M059J (cell line): ENCODE measurements at regions not wholly inside any gene's neighbourhood (a gene's known extent, or its start where the extent isn't known, plus 50 kb on each side); places are given as distances from the start of the nearest gene placed in this dataset.

Experiments
- DNase-seq: peaks from one replicate; pipeline ENCODE4 v3.0.0-alpha.2; 2012; ENCODE audit warnings: low read depth

- DNase-seq, result no peak
Observed at GRCh38 chr4:36394352-36394903, 113.0 kb downstream of the DTHD1 start.

- no peak for DNase-seq
Observed at GRCh38 chr4:36399762-36400353, 118.4 kb downstream of the DTHD1 start.

GRCh38 chr4:36402008-36402758, 120.8 kb downstream of the DTHD1 start:
- no peak for DNase-seq

- DNase-seq, result no peak
Observed at GRCh38 chr4:36411338-36411737, 129.9 kb downstream of the DTHD1 start.

GRCh38 chr4:36414248-36414647, 132.8 kb downstream of the DTHD1 start:
- no peak for DNase-seq

- DNase-seq, result no peak
Observed at GRCh38 chr4:36417146-36417545, 135.7 kb downstream of the DTHD1 start.

- DNase-seq, result no peak
Observed at GRCh38 chr4:36420111-36420679, 138.8 kb downstream of the DTHD1 start.

- DNase-seq, result no peak
Observed at GRCh38 chr4:36422607-36423006, 141.2 kb downstream of the DTHD1 start.

- DNase-seq, result no peak
Observed at GRCh38 chr4:36426741-36427140, 145.3 kb downstream of the DTHD1 start.

GRCh38 chr4:36427696-36428095, 146.3 kb downstream of the DTHD1 start:
- no peak for DNase-seq

- DNase-seq, result no peak
Observed at GRCh38 chr4:36432586-36432985, 151.2 kb downstream of the DTHD1 start.

- no peak for DNase-seq
Observed at GRCh38 chr4:36439556-36439955, 158.1 kb downstream of the DTHD1 start.

GRCh38 chr4:36445480-36445879, 164.1 kb downstream of the DTHD1 start:
- DNase-seq, result no peak

GRCh38 chr4:36446275-36446674, 164.9 kb downstream of the DTHD1 start:
- DNase-seq, result no peak

GRCh38 chr4:36461344-36461743, 179.9 kb downstream of the DTHD1 start:
- DNase-seq, result no peak

- no peak for DNase-seq
Observed at GRCh38 chr4:36467670-36468069, 186.3 kb downstream of the DTHD1 start.

GRCh38 chr4:36471903-36472302, 190.5 kb downstream of the DTHD1 start:
- DNase-seq, result no peak

GRCh38 chr4:36476135-36476534, 194.7 kb downstream of the DTHD1 start:
- DNase-seq, result no peak

- no peak for DNase-seq
Observed at GRCh38 chr4:36477861-36478260, 196.4 kb downstream of the DTHD1 start.

GRCh38 chr4:36485885-36486284, 204.5 kb downstream of the DTHD1 start:
- DNase-seq, result no peak

GRCh38 chr4:36489798-36490197, 208.4 kb downstream of the DTHD1 start:
- no peak for DNase-seq

- DNase-seq, result no peak
Observed at GRCh38 chr4:36492041-36492440, 210.6 kb downstream of the DTHD1 start.

- no peak for DNase-seq
Observed at GRCh38 chr4:36492590-36492989, 211.2 kb downstream of the DTHD1 start.
